ENCODE measurements at regions not wholly inside any gene's neighbourhood (a gene's known extent, or its start where the extent isn't known, plus 50 kb on each side); places are given as distances from the start of the nearest gene placed in this dataset.

DNA sequence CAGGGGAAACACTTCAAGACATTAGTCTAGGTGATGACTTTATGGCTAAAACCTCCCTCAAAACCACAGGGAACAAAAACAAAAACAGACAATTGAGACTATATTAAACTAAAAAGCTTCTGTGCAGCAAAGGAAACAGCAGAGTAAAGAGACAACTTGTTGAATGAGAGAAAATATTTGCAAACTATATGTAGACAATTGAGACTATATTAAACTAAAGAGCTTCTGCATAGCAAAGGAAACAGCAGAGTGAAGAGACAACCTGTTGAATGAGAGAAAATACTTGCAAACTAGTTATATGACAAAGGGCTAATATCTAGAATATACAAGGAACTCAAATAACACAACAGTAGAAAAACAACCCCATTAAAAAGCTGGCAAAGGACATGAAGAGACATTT is 136.4 kb downstream of the IBTK start:
- TF ChIP-seq, protein P1, sequence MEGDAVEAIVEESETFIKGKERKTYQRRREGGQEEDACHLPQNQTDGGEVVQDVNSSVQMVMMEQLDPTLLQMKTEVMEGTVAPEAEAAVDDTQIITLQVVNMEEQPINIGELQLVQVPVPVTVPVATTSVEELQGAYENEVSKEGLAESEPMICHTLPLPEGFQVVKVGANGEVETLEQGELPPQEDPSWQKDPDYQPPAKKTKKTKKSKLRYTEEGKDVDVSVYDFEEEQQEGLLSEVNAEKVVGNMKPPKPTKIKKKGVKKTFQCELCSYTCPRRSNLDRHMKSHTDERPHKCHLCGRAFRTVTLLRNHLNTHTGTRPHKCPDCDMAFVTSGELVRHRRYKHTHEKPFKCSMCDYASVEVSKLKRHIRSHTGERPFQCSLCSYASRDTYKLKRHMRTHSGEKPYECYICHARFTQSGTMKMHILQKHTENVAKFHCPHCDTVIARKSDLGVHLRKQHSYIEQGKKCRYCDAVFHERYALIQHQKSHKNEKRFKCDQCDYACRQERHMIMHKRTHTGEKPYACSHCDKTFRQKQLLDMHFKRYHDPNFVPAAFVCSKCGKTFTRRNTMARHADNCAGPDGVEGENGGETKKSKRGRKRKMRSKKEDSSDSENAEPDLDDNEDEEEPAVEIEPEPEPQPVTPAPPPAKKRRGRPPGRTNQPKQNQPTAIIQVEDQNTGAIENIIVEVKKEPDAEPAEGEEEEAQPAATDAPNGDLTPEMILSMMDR (IDR thresholded peaks at IDR 0.05; ENCODE audit: borderline replicate concordance, extremely low read depth, low read length, poor library complexity, severe bottlenecking): no peak
- TF ChIP-seq EZH2 (IDR thresholded peaks at IDR 0.05; ENCODE audit: borderline replicate concordance, low read depth, low read length, severe bottlenecking): no peak

Data from DND-41 (cell line).